Activated CD4-positive, CD25-positive, alpha-beta regulatory T cell treated with anti-CD3 and anti-CD28 coated beads, Interleukin-2, amount 50 U/mL, for 24 hours (primary cell): ENCODE measurements at regions not wholly inside any gene's neighbourhood (a gene's known extent, or its start where the extent isn't known, plus 50 kb on each side); places are given as distances from the start of the nearest gene placed in this dataset.
"Not testable (repeated sequence)": the region's sequence is repeated elsewhere in the genome, so short reads cannot be mapped to it uniquely, and the experiment has no call there.

ENCODE experiments used
- ATAC-seq, 2 donors: fragments of 150-1000 bp; cut with Tn5 transposase; one replicate each; pipeline ENCODE4 v1.10.0; 2021; ENCODE audit warnings: mild to moderate bottlenecking in 1 of 2, moderate library complexity in 1 of 2

GRCh38 chr3:171548917-171549316 is 88.7 kb upstream of the TNIK start:
- ATAC-seq: no peak

GRCh38 chr3:171543759-171544300 is 83.6 kb upstream of the TNIK start:
- no peak for ATAC-seq

GRCh38 chr3:171542976-171543375 is 82.8 kb upstream of the TNIK start:
- no peak for ATAC-seq

- no peak for ATAC-seq
These were observed 81.4 kb upstream of the TNIK start for GRCh38 chr3:171541647-171542046.

- ATAC-seq: no peak
These were observed 81.0 kb upstream of the TNIK start for GRCh38 chr3:171541181-171541580.

- ATAC-seq: no peak
These were observed 75.6 kb upstream of the TNIK start for GRCh38 chr3:171535799-171536198.

GRCh38 chr3:171535133-171535532 is 74.9 kb upstream of the TNIK start:
- no peak for ATAC-seq

GRCh38 chr3:171533702-171534101 is 73.5 kb upstream of the TNIK start:
- ATAC-seq: no peak

- no peak for ATAC-seq
These were observed 72.1 kb upstream of the TNIK start for GRCh38 chr3:171532294-171532693.

- no peak for ATAC-seq
These were observed 71.5 kb upstream of the TNIK start for GRCh38 chr3:171531716-171532115.

- ATAC-seq: no peak
These were observed 67.9 kb upstream of the TNIK start for GRCh38 chr3:171528102-171528501.

GRCh38 chr3:171526869-171527268 is 66.7 kb upstream of the TNIK start:
- ATAC-seq: no peak

GRCh38 chr3:171526146-171526545 is 65.9 kb upstream of the TNIK start:
- ATAC-seq: no peak

GRCh38 chr3:171525437-171525836 is 65.2 kb upstream of the TNIK start:
- no peak for ATAC-seq

GRCh38 chr3:171524921-171525310 is 64.7 kb upstream of the TNIK start:
- no peak for ATAC-seq

- ATAC-seq: no peak
These were observed 62.4 kb upstream of the TNIK start for GRCh38 chr3:171522651-171523050.

GRCh38 chr3:171519423-171519822 is 59.2 kb upstream of the TNIK start:
- not testable (repeated sequence) for ATAC-seq

- ATAC-seq: peak in 1 of 2 donors; percentile 51
These were observed 56.6 kb upstream of the TNIK start for GRCh38 chr3:171516765-171517164.

GRCh38 chr3:171514466-171514865 is 54.3 kb upstream of the TNIK start:
- no peak for ATAC-seq

GRCh38 chr3:171511450-171511849 is 51.2 kb upstream of the TNIK start:
- no peak for ATAC-seq
